ENCODE measurements at regions not wholly inside any gene's neighbourhood (a gene's known extent, or its start where the extent isn't known, plus 50 kb on each side); places are given as distances from the start of the nearest gene placed in this dataset.

DNA sequence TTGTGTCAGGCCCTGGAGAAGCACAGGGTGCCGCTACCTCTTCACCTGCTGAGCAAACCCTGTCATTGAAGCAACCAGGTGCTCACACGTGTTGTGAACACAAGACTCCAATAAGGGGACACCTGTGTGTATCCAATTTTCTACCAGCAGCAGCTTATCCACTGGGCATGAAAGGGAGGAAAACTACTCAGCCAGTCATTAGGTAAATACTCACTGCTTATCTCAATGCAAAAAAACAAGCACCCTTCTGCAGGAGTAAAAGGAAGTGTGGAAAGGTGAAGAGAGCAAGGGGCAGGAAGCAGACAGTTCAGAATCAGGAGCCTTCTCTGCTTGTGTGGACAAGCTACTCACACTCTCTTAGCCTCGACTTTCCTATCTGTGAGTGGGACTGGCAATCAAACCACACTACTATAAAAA is 148.9 kb downstream of the ETS2 start:
- Histone ChIP-seq H3K4me3 (no peak overlapping the region), H3K4me1 (ENCODE audit: low read depth) (peaks cover 49% of the 10 kb centered on the region), H3K9me3 (ENCODE audit: low read depth) (no peaks in the 10 kb centered on the region), H3K27me3 (no peaks in the 10 kb centered on the region), H3K36me3 (no peaks in the 10 kb centered on the region), H3K27ac (no peak overlapping the region)
- TF ChIP-seq, protein P1, sequence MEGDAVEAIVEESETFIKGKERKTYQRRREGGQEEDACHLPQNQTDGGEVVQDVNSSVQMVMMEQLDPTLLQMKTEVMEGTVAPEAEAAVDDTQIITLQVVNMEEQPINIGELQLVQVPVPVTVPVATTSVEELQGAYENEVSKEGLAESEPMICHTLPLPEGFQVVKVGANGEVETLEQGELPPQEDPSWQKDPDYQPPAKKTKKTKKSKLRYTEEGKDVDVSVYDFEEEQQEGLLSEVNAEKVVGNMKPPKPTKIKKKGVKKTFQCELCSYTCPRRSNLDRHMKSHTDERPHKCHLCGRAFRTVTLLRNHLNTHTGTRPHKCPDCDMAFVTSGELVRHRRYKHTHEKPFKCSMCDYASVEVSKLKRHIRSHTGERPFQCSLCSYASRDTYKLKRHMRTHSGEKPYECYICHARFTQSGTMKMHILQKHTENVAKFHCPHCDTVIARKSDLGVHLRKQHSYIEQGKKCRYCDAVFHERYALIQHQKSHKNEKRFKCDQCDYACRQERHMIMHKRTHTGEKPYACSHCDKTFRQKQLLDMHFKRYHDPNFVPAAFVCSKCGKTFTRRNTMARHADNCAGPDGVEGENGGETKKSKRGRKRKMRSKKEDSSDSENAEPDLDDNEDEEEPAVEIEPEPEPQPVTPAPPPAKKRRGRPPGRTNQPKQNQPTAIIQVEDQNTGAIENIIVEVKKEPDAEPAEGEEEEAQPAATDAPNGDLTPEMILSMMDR (IDR thresholded peaks at IDR 0.05; ENCODE audit: low read depth, low read length) = no peak
- DNase-seq (ENCODE audit: low read depth in 1 of 2, low spot score in 1 of 2) = no peak

DNA sequence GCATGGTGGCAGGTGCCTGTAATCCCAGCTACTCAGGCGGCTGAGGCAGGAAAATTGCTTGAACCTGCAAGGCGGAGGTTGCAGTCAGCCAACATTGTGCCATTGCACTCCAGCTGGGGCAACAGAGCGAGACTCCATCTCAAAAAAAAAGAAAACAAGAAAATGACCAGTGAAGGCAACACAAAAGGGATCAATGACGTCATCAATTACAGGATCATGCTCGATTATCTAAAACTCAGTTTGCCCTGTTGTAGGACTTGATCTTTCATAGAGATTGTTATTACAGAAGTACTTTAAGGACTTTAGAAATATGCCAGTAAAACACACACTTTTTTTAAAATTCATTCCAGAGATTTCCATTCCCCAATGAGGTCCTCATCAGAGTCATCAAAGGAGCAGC is 147.8 kb downstream of the ETS2 start:
- H3K27ac ChIP-seq = no peak overlapping the region
- H3K4me1 ChIP-seq (ENCODE audit: low read depth) = peaks cover 38% of the 10 kb centered on the region
- TF ChIP-seq, protein P1 (IDR thresholded peaks at IDR 0.05; ENCODE audit: low read depth, low read length) = no peak
- no peaks in the 10 kb centered on the region for H3K9me3 ChIP-seq (ENCODE audit: low read depth)
- no peaks in the 10 kb centered on the region for H3K36me3 ChIP-seq
- no peak for DNase-seq (ENCODE audit: low read depth in 1 of 2, low spot score in 1 of 2)
- H3K27me3 ChIP-seq = no peaks in the 10 kb centered on the region
- H3K4me3 ChIP-seq = no peak overlapping the region

DNA sequence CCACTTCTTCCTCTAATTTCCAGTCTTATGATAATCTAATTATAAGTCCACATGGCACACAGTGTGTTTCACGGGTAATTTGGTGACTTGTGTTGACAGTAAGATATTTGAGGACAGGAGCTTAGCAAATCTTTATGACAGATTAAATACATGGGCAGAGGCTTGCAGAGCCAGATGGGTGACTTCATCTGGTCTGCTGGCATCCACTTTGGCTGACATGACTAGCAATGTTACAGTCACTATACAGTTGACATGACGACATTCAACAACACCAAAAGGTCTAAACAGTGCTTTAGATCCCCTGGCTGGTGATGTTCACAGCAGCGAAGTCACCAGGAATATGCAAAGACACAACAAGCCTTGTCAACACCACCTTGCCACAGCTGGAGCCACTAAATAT is 147.2 kb downstream of the ETS2 start:
- Histone ChIP-seq H3K36me3 (no peaks in the 10 kb centered on the region), H3K27me3 (no peaks in the 10 kb centered on the region), H3K27ac (no peak overlapping the region), H3K9me3 (ENCODE audit: low read depth) (no peaks in the 10 kb centered on the region), H3K4me3 (no peak overlapping the region), H3K4me1 (ENCODE audit: low read depth) (peaks cover 32% of the 10 kb centered on the region)
- no peak for DNase-seq (ENCODE audit: low read depth in 1 of 2, low spot score in 1 of 2)
- TF ChIP-seq, protein P1 (IDR thresholded peaks at IDR 0.05; ENCODE audit: low read depth, low read length) = no peak

DNA sequence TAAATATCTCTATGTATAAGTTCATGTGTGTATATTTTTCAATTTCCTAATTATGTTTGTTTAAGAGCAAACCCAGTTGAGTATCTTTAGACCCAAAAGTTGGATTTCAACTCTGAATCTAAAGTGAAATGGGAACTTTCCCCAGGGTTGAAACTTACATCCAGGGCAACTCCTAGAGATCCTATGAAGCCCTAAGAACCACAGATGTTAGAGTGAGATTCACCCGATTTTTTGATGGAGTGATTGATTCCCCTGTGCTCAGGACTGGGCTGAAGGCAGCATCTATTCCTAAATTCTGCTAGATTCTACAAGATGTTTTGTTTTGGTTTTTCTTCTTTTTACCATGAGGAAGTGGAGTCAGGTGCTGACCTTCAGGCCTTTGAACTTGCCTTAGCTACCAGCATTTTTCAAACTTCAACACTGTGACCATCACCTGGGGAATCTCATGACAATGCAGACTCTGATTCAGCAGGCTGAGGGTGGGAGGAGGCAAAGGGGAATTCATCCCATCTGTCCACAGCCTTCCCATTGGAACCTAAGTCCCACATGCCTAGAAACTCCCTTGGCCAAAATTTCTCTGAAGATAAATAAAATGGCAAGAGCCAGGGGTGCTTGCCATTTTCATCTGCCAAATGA is 145.5 kb downstream of the ETS2 start:
- Histone ChIP-seq H3K4me3 (no peak overlapping the region), H3K36me3 (no peaks in the 10 kb centered on the region), H3K9me3 (ENCODE audit: low read depth) (no peaks in the 10 kb centered on the region), H3K27ac (no peak overlapping the region), H3K27me3 (no peaks in the 10 kb centered on the region), H3K4me1 (ENCODE audit: low read depth) (peaks cover 16% of the 10 kb centered on the region)
- TF ChIP-seq, protein P1 (IDR thresholded peaks at IDR 0.05; ENCODE audit: low read depth, low read length) = no peak
- no peak for DNase-seq (ENCODE audit: low read depth in 1 of 2, low spot score in 1 of 2)

DNA sequence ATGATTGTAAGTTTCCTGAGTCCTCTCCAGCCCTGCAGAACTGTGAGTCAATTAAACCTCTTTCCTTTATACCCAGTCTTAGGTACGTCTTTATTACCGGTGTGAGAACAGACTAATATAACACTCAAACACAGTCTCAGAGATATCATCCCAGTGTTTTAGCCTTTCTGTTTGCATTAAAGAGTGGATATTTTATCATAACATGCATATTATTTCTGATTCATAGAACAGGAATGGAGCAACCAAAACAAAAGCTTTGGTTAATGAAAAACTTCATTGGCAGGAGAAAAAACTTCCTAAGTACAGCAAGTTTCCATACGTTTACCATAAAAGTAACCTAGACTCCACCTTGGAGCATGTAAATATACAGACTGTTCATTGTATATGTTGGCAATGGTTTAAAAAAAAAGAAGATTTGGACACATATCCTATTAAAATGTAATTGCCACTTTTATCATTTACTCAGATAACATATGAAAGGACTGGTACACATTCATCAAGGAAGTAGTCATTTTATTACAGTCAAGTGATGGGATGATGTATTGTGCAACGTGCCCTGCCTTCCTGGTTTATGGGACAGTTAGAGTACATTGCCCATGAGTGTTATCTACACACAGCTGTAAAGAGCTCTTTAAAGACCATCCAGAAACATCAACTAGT is 144.8 kb downstream of the ETS2 start:
- Histone ChIP-seq H3K27me3 (no peaks in the 10 kb centered on the region), H3K9me3 (ENCODE audit: low read depth) (no peaks in the 10 kb centered on the region), H3K4me3 (no peak overlapping the region), H3K36me3 (no peaks in the 10 kb centered on the region), H3K4me1 (ENCODE audit: low read depth) (peaks cover 10% of the 10 kb centered on the region), H3K27ac (no peak overlapping the region)
- DNase-seq (ENCODE audit: low read depth in 1 of 2, low spot score in 1 of 2) = peak in 1 of 2 donors; percentile 49
- TF ChIP-seq, protein P1 (IDR thresholded peaks at IDR 0.05; ENCODE audit: low read depth, low read length) = no peak

Measured in cardiac muscle cell (in vitro differentiated cells and primary cell).